ENCODE measurements at regions not wholly inside any gene's neighbourhood (a gene's known extent, or its start where the extent isn't known, plus 50 kb on each side); places are given as distances from the start of the nearest gene placed in this dataset.

- intact Hi-C loops (cut with DNase I) = no loop called here
- no peaks in the 10 kb centered on the region for H3K36me3 ChIP-seq
- H3K4me3 ChIP-seq (replicated peaks in 1 of 3) = no peak overlapping the region
- no peaks in the 10 kb centered on the region for H3K27me3 ChIP-seq
- 79% methylated on average over 3 of the region's 3 CpGs for WGBS, 2 donors
- no peak for TF ChIP-seq POLR2A (IDR thresholded peaks at IDR 0.05)
- TF ChIP-seq, protein P1, sequence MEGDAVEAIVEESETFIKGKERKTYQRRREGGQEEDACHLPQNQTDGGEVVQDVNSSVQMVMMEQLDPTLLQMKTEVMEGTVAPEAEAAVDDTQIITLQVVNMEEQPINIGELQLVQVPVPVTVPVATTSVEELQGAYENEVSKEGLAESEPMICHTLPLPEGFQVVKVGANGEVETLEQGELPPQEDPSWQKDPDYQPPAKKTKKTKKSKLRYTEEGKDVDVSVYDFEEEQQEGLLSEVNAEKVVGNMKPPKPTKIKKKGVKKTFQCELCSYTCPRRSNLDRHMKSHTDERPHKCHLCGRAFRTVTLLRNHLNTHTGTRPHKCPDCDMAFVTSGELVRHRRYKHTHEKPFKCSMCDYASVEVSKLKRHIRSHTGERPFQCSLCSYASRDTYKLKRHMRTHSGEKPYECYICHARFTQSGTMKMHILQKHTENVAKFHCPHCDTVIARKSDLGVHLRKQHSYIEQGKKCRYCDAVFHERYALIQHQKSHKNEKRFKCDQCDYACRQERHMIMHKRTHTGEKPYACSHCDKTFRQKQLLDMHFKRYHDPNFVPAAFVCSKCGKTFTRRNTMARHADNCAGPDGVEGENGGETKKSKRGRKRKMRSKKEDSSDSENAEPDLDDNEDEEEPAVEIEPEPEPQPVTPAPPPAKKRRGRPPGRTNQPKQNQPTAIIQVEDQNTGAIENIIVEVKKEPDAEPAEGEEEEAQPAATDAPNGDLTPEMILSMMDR (IDR thresholded peaks at IDR 0.05) = no peak
- H3K9me3 ChIP-seq = no peaks in the 10 kb centered on the region
- no peak for DNase-seq
- no peaks in the 10 kb centered on the region for H3K4me1 ChIP-seq
- H3K27ac ChIP-seq = no peak overlapping the region
Measured at GRCh38 chr2:136490100-136490499, 275.2 kb upstream of the THSD7B start.

GRCh38 chr2:136487421-136487820 is 277.9 kb upstream of the THSD7B start:
- WGBS, 2 donors = 76 to 80% methylated on average over 2 of the region's 2 CpGs
- TF ChIP-seq, protein P1 (IDR thresholded peaks at IDR 0.05) = no peak
- TF ChIP-seq POLR2A (IDR thresholded peaks at IDR 0.05) = no peak
- H3K4me1 ChIP-seq = no peaks in the 10 kb centered on the region
- H3K36me3 ChIP-seq = no peaks in the 10 kb centered on the region
- no peak overlapping the region for H3K27ac ChIP-seq
- H3K9me3 ChIP-seq = no peaks in the 10 kb centered on the region
- intact Hi-C loops (cut with DNase I) = no loop called here
- no peaks in the 10 kb centered on the region for H3K27me3 ChIP-seq
- no peak for DNase-seq
- no peak overlapping the region for H3K4me3 ChIP-seq (replicated peaks in 1 of 3)

DNA sequence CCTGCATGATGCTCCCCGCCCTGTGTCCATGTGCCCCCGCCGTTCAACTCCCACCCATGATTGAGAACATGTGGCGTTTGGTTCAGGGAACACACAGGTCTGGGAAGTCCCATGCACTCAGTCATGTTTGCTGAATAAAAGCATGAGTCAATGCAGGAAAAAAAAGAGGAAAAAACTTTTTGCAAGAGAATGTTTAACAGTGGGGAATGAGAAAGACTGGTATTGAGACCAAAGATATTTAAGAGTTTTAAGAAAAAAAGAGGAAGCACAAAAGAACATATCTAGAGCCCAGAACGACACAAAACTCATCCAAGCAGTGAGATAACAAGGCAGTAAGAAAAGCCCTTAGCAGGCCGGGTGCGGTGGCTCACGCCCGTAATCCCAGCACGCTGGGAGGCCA is 279.2 kb upstream of the THSD7B start:
- Histone ChIP-seq H3K27me3 (no peaks in the 10 kb centered on the region), H3K4me3 (replicated peaks in 1 of 3) (no peak overlapping the region), H3K36me3 (no peaks in the 10 kb centered on the region), H3K4me1 (no peaks in the 10 kb centered on the region), H3K27ac (no peak overlapping the region), H3K9me3 (no peaks in the 10 kb centered on the region)
- intact Hi-C loops (cut with DNase I) = no loop called here
- no peak for TF ChIP-seq POLR2A (IDR thresholded peaks at IDR 0.05)
- TF ChIP-seq, protein P1 (IDR thresholded peaks at IDR 0.05) = no peak
- 84 to 89% methylated on average over 10 of the region's 10 CpGs for WGBS, 2 donors
- DNase-seq = no peak

DNA sequence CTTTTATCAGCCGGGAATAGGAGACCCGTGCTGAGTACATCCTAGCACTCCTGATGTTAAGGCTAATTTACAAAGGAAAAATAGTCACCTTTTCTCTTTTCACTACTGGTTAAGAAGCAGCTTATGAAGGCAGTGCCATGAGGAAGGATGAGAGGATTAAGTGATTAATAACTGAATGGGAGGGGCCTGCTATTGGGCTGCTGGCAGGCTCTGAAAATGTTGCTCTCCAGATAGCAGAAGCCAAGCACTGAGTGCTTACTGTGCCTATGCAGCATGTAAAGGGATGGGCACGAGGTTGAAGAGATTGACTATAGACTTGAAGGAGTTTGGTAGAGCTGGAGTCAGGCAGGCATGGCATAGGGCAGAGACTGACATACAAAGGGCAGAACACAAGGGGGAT is 282.4 kb upstream of the THSD7B start:
- intact Hi-C loops (cut with DNase I) = no loop called here
- Histone ChIP-seq H3K27me3 (no peaks in the 10 kb centered on the region), H3K9me3 (no peaks in the 10 kb centered on the region), H3K36me3 (no peaks in the 10 kb centered on the region), H3K27ac (no peak overlapping the region), H3K4me3 (replicated peaks in 1 of 3) (no peak overlapping the region), H3K4me1 (no peaks in the 10 kb centered on the region)
- DNase-seq = no peak
- 79 to 87% methylated on average over 3 of the region's 3 CpGs for WGBS, 2 donors
- TF ChIP-seq POLR2A (IDR thresholded peaks at IDR 0.05) = no peak
- TF ChIP-seq, protein P1 (IDR thresholded peaks at IDR 0.05) = no peak

DNA sequence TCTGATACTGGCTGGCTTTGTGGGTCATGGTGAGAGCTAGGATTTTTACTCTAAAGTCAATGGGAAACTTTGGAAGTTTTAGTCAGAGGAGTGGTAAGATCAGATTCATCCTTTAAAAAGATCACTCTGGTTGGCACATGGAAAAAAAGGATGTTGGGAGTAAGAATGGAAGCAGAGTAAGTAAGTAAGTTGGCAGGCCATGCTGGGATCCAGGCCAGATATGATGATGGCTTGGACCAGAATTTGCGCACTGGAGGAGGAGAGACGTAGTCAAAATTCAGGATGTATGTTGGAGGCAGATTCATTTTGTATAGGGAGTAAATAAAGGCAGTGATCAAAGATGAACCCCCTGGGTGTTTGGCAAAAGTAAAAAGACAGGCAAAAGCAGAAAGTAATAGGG is 283.3 kb upstream of the THSD7B start:
- Histone ChIP-seq H3K27ac (no peak overlapping the region), H3K9me3 (no peaks in the 10 kb centered on the region), H3K4me1 (no peaks in the 10 kb centered on the region), H3K36me3 (no peaks in the 10 kb centered on the region), H3K4me3 (replicated peaks in 1 of 3) (no peak overlapping the region), H3K27me3 (no peaks in the 10 kb centered on the region)
- WGBS, 2 donors = 86 to 96% methylated on average over 2 of the region's 2 CpGs
- TF ChIP-seq POLR2A (IDR thresholded peaks at IDR 0.05) = no peak
- TF ChIP-seq, protein P1 (IDR thresholded peaks at IDR 0.05) = no peak
- no peak for DNase-seq
- intact Hi-C loops (cut with DNase I) = no loop called here

All from thyroid gland (tissue), 4 donors.